ENCODE measurements at regions not wholly inside any gene's neighbourhood (a gene's known extent, or its start where the extent isn't known, plus 50 kb on each side); places are given as distances from the start of the nearest gene placed in this dataset.

GRCh38 chr22:49192180-49192856 is 635.4 kb downstream of the BRD1 start:
- Histone ChIP-seq H3K9ac (ENCODE audit: insufficient read length) (no peak overlapping the region), H3K27ac (no peak overlapping the region), H3K4me3 (no peak overlapping the region), H3K36me3 (ENCODE audit: insufficient read depth, low read length) (no peaks in the 10 kb centered on the region), H3K9me3 (ENCODE audit: low read depth, low read length) (no peaks in the 10 kb centered on the region)
- DNase-seq (ENCODE audit: low read depth, low spot score), result no peak
- TF ChIP-seq EZH2 (IDR thresholded peaks at IDR 0.05) (no peak), POLR2AphosphoS5 (IDR thresholded peaks at IDR 0.05; ENCODE audit: borderline replicate concordance, low read depth, low read length) (no peak), FOXP2 (optimal IDR thresholded peaks at IDR 0.05; ENCODE audit: control extremely low read depth, extremely low read length, insufficient read depth) (no peak)

GRCh38 chr22:49191506-49191980 is 636.1 kb downstream of the BRD1 start:
- DNase-seq (ENCODE audit: low read depth, low spot score), result no peak
- TF ChIP-seq EZH2 (IDR thresholded peaks at IDR 0.05) (no peak), POLR2AphosphoS5 (IDR thresholded peaks at IDR 0.05; ENCODE audit: borderline replicate concordance, low read depth, low read length) (no peak), FOXP2 (optimal IDR thresholded peaks at IDR 0.05; ENCODE audit: control extremely low read depth, extremely low read length, insufficient read depth) (no peak)
- H3K36me3 ChIP-seq (ENCODE audit: insufficient read depth, low read length), result no peaks in the 10 kb centered on the region

GRCh38 chr22:49190816-49191505 is 636.7 kb downstream of the BRD1 start:
- TF ChIP-seq FOXP2 (optimal IDR thresholded peaks at IDR 0.05; ENCODE audit: control extremely low read depth, extremely low read length, insufficient read depth), result no peak
- TF ChIP-seq POLR2AphosphoS5 (IDR thresholded peaks at IDR 0.05; ENCODE audit: borderline replicate concordance, low read depth, low read length), result no peak
- TF ChIP-seq EZH2 (IDR thresholded peaks at IDR 0.05), result no peak
- no peak overlapping the region for H3K4me3 ChIP-seq
- H3K9ac ChIP-seq (ENCODE audit: insufficient read length), result no peak overlapping the region
- DNase-seq (ENCODE audit: low read depth, low spot score), result no peak
- H3K27ac ChIP-seq, result no peak overlapping the region
- no peaks in the 10 kb centered on the region for H3K9me3 ChIP-seq (ENCODE audit: low read depth, low read length)
- H3K36me3 ChIP-seq (ENCODE audit: insufficient read depth, low read length), result no peaks in the 10 kb centered on the region

More at GRCh38 chr22:49191506-49191980, 636.1 kb downstream of the BRD1 start:
- no peak overlapping the region for H3K9ac ChIP-seq (ENCODE audit: insufficient read length)
- no peak overlapping the region for H3K27ac ChIP-seq
- H3K9me3 ChIP-seq (ENCODE audit: low read depth, low read length), result no peaks in the 10 kb centered on the region
- no peak overlapping the region for H3K4me3 ChIP-seq

- no peak for DNase-seq (ENCODE audit: low read depth, low spot score)
- TF ChIP-seq EZH2 (IDR thresholded peaks at IDR 0.05) (no peak), FOXP2 (optimal IDR thresholded peaks at IDR 0.05; ENCODE audit: control extremely low read depth, extremely low read length, insufficient read depth) (no peak), POLR2AphosphoS5 (IDR thresholded peaks at IDR 0.05; ENCODE audit: borderline replicate concordance, low read depth, low read length) (no peak)
- Histone ChIP-seq H3K9ac (ENCODE audit: insufficient read length) (no peak overlapping the region), H3K36me3 (ENCODE audit: insufficient read depth, low read length) (no peaks in the 10 kb centered on the region), H3K9me3 (ENCODE audit: low read depth, low read length) (no peaks in the 10 kb centered on the region), H3K4me3 (no peak overlapping the region), H3K27ac (no peak overlapping the region)
These were observed 637.8 kb downstream of the BRD1 start for GRCh38 chr22:49189871-49190270.

- DNase-seq (ENCODE audit: low read depth, low spot score), result no peak
- TF ChIP-seq POLR2AphosphoS5 (IDR thresholded peaks at IDR 0.05; ENCODE audit: borderline replicate concordance, low read depth, low read length) (no peak), FOXP2 (optimal IDR thresholded peaks at IDR 0.05; ENCODE audit: control extremely low read depth, extremely low read length, insufficient read depth) (no peak), EZH2 (IDR thresholded peaks at IDR 0.05) (no peak)
- Histone ChIP-seq H3K9me3 (ENCODE audit: low read depth, low read length) (no peaks in the 10 kb centered on the region), H3K36me3 (ENCODE audit: insufficient read depth, low read length) (no peaks in the 10 kb centered on the region), H3K9ac (ENCODE audit: insufficient read length) (no peak overlapping the region), H3K4me3 (no peak overlapping the region), H3K27ac (no peak overlapping the region)
These were observed 639.1 kb downstream of the BRD1 start for GRCh38 chr22:49188591-49188990.

GRCh38 chr22:49188091-49188490 is 639.6 kb downstream of the BRD1 start:
- TF ChIP-seq POLR2AphosphoS5 (IDR thresholded peaks at IDR 0.05; ENCODE audit: borderline replicate concordance, low read depth, low read length) (no peak), FOXP2 (optimal IDR thresholded peaks at IDR 0.05; ENCODE audit: control extremely low read depth, extremely low read length, insufficient read depth) (no peak), EZH2 (IDR thresholded peaks at IDR 0.05) (no peak)
- Histone ChIP-seq H3K9ac (ENCODE audit: insufficient read length) (no peak overlapping the region), H3K27ac (no peak overlapping the region), H3K9me3 (ENCODE audit: low read depth, low read length) (no peaks in the 10 kb centered on the region), H3K4me3 (no peak overlapping the region), H3K36me3 (ENCODE audit: insufficient read depth, low read length) (no peaks in the 10 kb centered on the region)
- no peak for DNase-seq (ENCODE audit: low read depth, low spot score)

- DNase-seq (ENCODE audit: low read depth, low spot score), result no peak
- H3K9me3 ChIP-seq (ENCODE audit: low read depth, low read length), result no peaks in the 10 kb centered on the region
- no peak overlapping the region for H3K4me3 ChIP-seq
- H3K27ac ChIP-seq, result no peak overlapping the region
- H3K36me3 ChIP-seq (ENCODE audit: insufficient read depth, low read length), result no peaks in the 10 kb centered on the region
- TF ChIP-seq FOXP2 (optimal IDR thresholded peaks at IDR 0.05; ENCODE audit: control extremely low read depth, extremely low read length, insufficient read depth) (no peak), POLR2AphosphoS5 (IDR thresholded peaks at IDR 0.05; ENCODE audit: borderline replicate concordance, low read depth, low read length) (no peak), EZH2 (IDR thresholded peaks at IDR 0.05) (no peak)
- no peak overlapping the region for H3K9ac ChIP-seq (ENCODE audit: insufficient read length)
These were observed 640.9 kb downstream of the BRD1 start for GRCh38 chr22:49186762-49187161.

- no peak for TF ChIP-seq POLR2AphosphoS5 (IDR thresholded peaks at IDR 0.05; ENCODE audit: borderline replicate concordance, low read depth, low read length)
- Histone ChIP-seq H3K4me3 (no peak overlapping the region), H3K36me3 (ENCODE audit: insufficient read depth, low read length) (no peaks in the 10 kb centered on the region), H3K27ac (no peak overlapping the region), H3K9ac (ENCODE audit: insufficient read length) (no peak overlapping the region), H3K9me3 (ENCODE audit: low read depth, low read length) (no peaks in the 10 kb centered on the region)
- DNase-seq (ENCODE audit: low read depth, low spot score), result no peak
These were observed 641.4 kb downstream of the BRD1 start for GRCh38 chr22:49186293-49186692.
